Small intestine (tissue), 7 donors: ENCODE measurements at regions not wholly inside any gene's neighbourhood (a gene's known extent, or its start where the extent isn't known, plus 50 kb on each side); places are given as distances from the start of the nearest gene placed in this dataset.

Experiments
- DNase-seq, 2 donors: peaks; one replicate each; pipeline versions ENCODE4 v3.0.0 to v3.0.0-alpha.2; 2013
- FAIRE-seq: peaks from 2 replicates; lab custom pipeline; 2012; peaks lifted over from hg19 to GRCh38; lab: Jason Lieb, UNC
- H3K27ac ChIP-seq, 3 donors: one replicate each; pipeline ENCODE4 v1.5.1; 2013; ENCODE audit warnings: low read length in 2 of 3, mild to moderate bottlenecking in 2 of 3, control low read depth in 1 of 3, inconsistent platforms in 1 of 3, low read depth in 1 of 3, moderate library complexity in 1 of 3
- H3K27me3 ChIP-seq, 3 donors: one replicate each; pipeline ENCODE4 v1.6.1; 2013; ENCODE audit warnings: low read length in 3 of 3, inconsistent platforms in 1 of 3; ENCODE audit not compliant: control insufficient read depth in 3 of 3, insufficient read depth in 3 of 3
- H3K36me3 ChIP-seq, 3 donors: one replicate each; pipeline ENCODE4 v1.6.1; 2013; ENCODE audit warnings: low read length in 3 of 3, inconsistent platforms in 1 of 3, low read depth in 1 of 3, mild to moderate bottlenecking in 1 of 3, moderate library complexity in 1 of 3; ENCODE audit not compliant: control insufficient read depth in 3 of 3, insufficient read depth in 2 of 3
- H3K4me1 ChIP-seq, 3 donors: one replicate each; pipeline ENCODE4 v1.6.1; 2013; ENCODE audit warnings: low read length in 2 of 3, inconsistent platforms in 1 of 3, low read depth in 1 of 3, mild to moderate bottlenecking in 1 of 3, moderate library complexity in 1 of 3; ENCODE audit not compliant: control insufficient read depth in 3 of 3, insufficient read depth in 2 of 3
- H3K4me3 ChIP-seq, 3 donors: one replicate each; pipeline ENCODE4 v1.5.1; 2013; ENCODE audit warnings: low read length in 3 of 3, control low read depth in 1 of 3, inconsistent platforms in 1 of 3, low read depth in 1 of 3, mild to moderate bottlenecking in 1 of 3, moderate library complexity in 1 of 3
- H3K9me3 ChIP-seq, 2 donors: one replicate each; pipeline ENCODE4 v1.6.1; 2013; ENCODE audit warnings: low read depth in 1 of 2, low read length in 1 of 2; ENCODE audit not compliant: control insufficient read depth in 2 of 2, insufficient read depth in 1 of 2
- WGBS, 3 donors: extraction: QIAGEN DNeasy Blood & Tissue Kit; methylation state at CpG; one replicate each; pipeline ENCODE4 v1.1.7; 2013; 5-methylcytosine and 5-hydroxymethylcytosine counted together
- donor health status: healthy with polysubstance abuse.
- donor health status: control.
- donor health status: control.
- donor health status: Bipolar disorder and iron deficiency.
- donor health status: healthy.

DNA sequence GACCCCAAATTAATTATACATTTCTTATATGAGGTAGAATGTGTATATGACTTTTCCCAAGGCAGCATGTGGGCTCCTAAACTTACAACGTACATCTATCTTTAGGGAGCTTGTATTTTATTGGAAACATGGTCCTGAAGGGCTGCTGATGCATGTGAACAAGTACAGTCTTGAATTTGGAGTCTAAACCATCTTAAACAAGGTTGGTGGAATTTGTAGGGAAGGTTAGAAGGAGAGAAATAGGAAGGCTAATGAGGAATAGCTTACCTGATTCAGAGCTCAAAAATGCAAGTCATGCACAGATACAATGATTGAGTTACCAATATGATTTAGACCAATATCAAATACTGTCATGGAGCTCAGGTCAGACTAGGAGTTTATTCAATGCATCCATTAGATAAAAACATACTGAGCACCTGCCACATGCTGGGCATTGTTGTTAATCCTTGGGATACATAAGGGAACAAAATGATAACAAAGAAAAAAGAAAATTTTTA lies 458.6 kb upstream of the ETAA1 start:
- Histone ChIP-seq H3K36me3 (peaks cover 0 to under 1% (median 0%) of the 10 kb centered on the region in 3 donors), H3K4me3 (no peak overlapping the region), H3K27me3 (no peaks in the 10 kb centered on the region), H3K9me3 (no peaks in the 10 kb centered on the region), H3K27ac (no peak overlapping the region), H3K4me1 (no peaks in the 10 kb centered on the region)
- WGBS, 3 donors, result 76 to 85% (median 84%) methylated on average over 1 of the region's 1 CpG
- FAIRE-seq (no peak), DNase-seq (no peak)

GRCh38 chr2:66940080-66940479 lies 457.1 kb upstream of the ETAA1 start:
- H3K4me3 ChIP-seq, result no peak overlapping the region
- FAIRE-seq (no peak), DNase-seq (no peak)
- no peaks in the 10 kb centered on the region for H3K9me3 ChIP-seq
- H3K27me3 ChIP-seq, result no peaks in the 10 kb centered on the region
- H3K36me3 ChIP-seq, result peaks cover 0 to 1% (median 0%) of the 10 kb centered on the region in 3 donors
- no peaks in the 10 kb centered on the region for H3K4me1 ChIP-seq
- H3K27ac ChIP-seq, result no peak overlapping the region
- 70 to 76% (median 71%) methylated on average over 1 of the region's 1 CpG for WGBS, 3 donors

- FAIRE-seq, result no peak
- H3K4me3 ChIP-seq, result no peak overlapping the region
- H3K27ac ChIP-seq, result no peak overlapping the region
- WGBS, 3 donors, result 78 to 90% (median 80%) methylated on average over 3 of the region's 3 CpGs
- DNase-seq, result no peak
- H3K9me3 ChIP-seq, result no peaks in the 10 kb centered on the region
- peaks cover 0 to 3% (median 0%) of the 10 kb centered on the region in 3 donors for H3K27me3 ChIP-seq
- H3K4me1 ChIP-seq, result no peaks in the 10 kb centered on the region
- peaks cover 0 to 1% (median 0%) of the 10 kb centered on the region in 3 donors for H3K36me3 ChIP-seq
Measured at GRCh38 chr2:66948234-66948633, 448.9 kb upstream of the ETAA1 start.

DNA sequence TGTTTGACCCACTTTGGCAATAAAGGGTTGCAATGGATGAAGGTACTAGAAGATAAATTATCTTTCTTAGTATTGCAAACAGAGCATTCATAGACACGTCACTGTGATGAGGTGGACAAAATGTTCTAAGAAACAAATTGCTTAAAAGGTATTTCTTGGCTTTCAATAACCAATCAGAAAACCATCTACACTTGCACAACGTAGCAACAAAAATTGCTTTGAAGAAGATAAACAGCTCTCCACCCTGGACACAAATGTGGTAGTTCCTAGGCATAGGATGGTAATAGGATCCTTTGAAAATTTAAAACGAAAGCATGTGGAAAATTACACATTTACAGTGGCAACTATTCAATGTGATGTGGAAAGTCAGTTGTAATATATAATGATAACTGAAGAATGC lies 439.9 kb upstream of the ETAA1 start:
- FAIRE-seq, result no peak
- 60 to 79% (median 77%) methylated on average over 3 of the region's 3 CpGs for WGBS, 3 donors
- Histone ChIP-seq H3K27me3 (no peaks in the 10 kb centered on the region), H3K9me3 (no peaks in the 10 kb centered on the region), H3K36me3 (no peaks in the 10 kb centered on the region), H3K4me1 (no peaks in the 10 kb centered on the region), H3K27ac (no peak overlapping the region), H3K4me3 (no peak overlapping the region)
- DNase-seq, result no peak

DNA sequence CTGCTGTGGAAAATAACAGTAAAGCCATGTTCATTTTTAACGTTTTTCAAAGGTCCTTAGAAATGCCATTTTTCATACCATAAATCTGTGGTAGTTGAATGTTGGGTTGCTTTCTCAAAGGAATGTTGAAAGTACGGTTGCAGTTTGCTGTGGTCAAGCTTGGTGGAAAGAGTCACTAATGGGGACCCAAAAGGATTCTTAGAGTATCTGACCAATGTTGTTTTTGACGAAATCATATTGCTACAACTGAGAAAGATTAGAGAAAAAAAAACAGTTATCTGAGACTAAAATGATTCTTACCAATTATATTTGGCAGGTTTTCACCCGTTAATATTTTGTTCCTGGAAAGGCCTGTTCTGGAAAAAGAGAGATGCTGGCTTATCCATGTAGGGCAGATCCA lies 439.5 kb upstream of the ETAA1 start:
- Histone ChIP-seq H3K27me3 (no peaks in the 10 kb centered on the region), H3K4me1 (no peaks in the 10 kb centered on the region), H3K9me3 (no peaks in the 10 kb centered on the region), H3K27ac (no peak overlapping the region), H3K36me3 (no peaks in the 10 kb centered on the region), H3K4me3 (no peak overlapping the region)
- 81 to 85% (median 83%) methylated on average over 4 of the region's 4 CpGs for WGBS, 3 donors
- DNase-seq (no peak), FAIRE-seq (no peak)

DNA sequence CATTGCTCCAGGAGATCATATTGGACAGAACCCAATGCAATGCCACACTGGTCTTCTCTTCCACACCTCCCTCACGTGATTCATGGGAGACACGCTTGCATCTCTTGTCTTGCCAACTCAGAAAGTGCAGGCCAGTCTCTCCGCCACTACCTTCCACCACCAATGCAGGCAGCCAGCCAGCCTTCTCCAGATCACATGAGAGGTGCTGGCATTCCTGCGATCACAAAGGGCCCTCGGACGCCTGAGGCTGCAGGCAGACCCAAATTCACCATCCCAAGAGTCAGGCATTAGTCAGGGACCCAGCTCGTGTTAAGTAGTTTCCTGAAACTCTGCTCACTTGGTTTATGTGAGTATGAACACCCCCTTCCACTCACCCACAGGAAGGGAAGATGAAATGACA lies 437.0 kb upstream of the ETAA1 start:
- H3K4me3 ChIP-seq, result no peak overlapping the region
- H3K27ac ChIP-seq, result no peak overlapping the region
- no peaks in the 10 kb centered on the region for H3K27me3 ChIP-seq
- DNase-seq (no peak), FAIRE-seq (no peak)
- H3K4me1 ChIP-seq, result no peaks in the 10 kb centered on the region
- no peaks in the 10 kb centered on the region for H3K36me3 ChIP-seq
- no peaks in the 10 kb centered on the region for H3K9me3 ChIP-seq
- 75 to 80% (median 79%) methylated on average over 7 of the region's 7 CpGs for WGBS, 3 donors

- WGBS, 3 donors, result 53 to 68% (median 64%) methylated on average over 3 of the region's 3 CpGs
- H3K9me3 ChIP-seq, result no peaks in the 10 kb centered on the region
- DNase-seq, result no peak
Measured at GRCh38 chr2:66962716-66963115, 434.4 kb upstream of the ETAA1 start.

GRCh38 chr2:66966631-66967030 lies 430.5 kb upstream of the ETAA1 start:
- H3K27me3 ChIP-seq, result no peaks in the 10 kb centered on the region
- no peak overlapping the region for H3K27ac ChIP-seq
- 71 to 78% (median 75%) methylated on average over 3 of the region's 3 CpGs for WGBS, 3 donors
- DNase-seq (no peak), FAIRE-seq (no peak)
- H3K9me3 ChIP-seq, result no peaks in the 10 kb centered on the region
- H3K36me3 ChIP-seq, result no peaks in the 10 kb centered on the region
- no peaks in the 10 kb centered on the region for H3K4me1 ChIP-seq
- no peak overlapping the region for H3K4me3 ChIP-seq

More at GRCh38 chr2:66962716-66963115, 434.4 kb upstream of the ETAA1 start:
- H3K36me3 ChIP-seq, result no peaks in the 10 kb centered on the region
- no peaks in the 10 kb centered on the region for H3K27me3 ChIP-seq
- no peaks in the 10 kb centered on the region for H3K4me1 ChIP-seq
- H3K27ac ChIP-seq, result no peak overlapping the region
- H3K4me3 ChIP-seq, result no peak overlapping the region
- FAIRE-seq, result no peak

GRCh38 chr2:66968946-66969345 lies 428.2 kb upstream of the ETAA1 start:
- WGBS, 3 donors, result 84 to 98% (median 91%) methylated on average over 3 of the region's 3 CpGs
- Histone ChIP-seq H3K9me3 (no peaks in the 10 kb centered on the region), H3K36me3 (no peaks in the 10 kb centered on the region), H3K27me3 (no peaks in the 10 kb centered on the region), H3K4me1 (no peaks in the 10 kb centered on the region), H3K27ac (no peak overlapping the region), H3K4me3 (no peak overlapping the region)
- FAIRE-seq (no peak), DNase-seq (no peak)
